Stomach (tissue), 8 donors: ENCODE measurements at regions not wholly inside any gene's neighbourhood (a gene's known extent, or its start where the extent isn't known, plus 50 kb on each side); places are given as distances from the start of the nearest gene placed in this dataset.

Source experiments
- DNase-seq, 2 donors: peaks; one replicate each; pipeline versions ENCODE4 v3.0.0 to v3.0.0-alpha.2; 2013 to 2019
- H3K27ac ChIP-seq, 5 donors: fragments of 200-600 bp in 4 of 5; sonication (generic) in 4 of 5; one replicate each; pipeline ENCODE4 v1.5.1; 2013 to 2019; ENCODE audit warnings: mild to moderate bottlenecking in 1 of 5, moderate library complexity in 1 of 5
- H3K27me3 ChIP-seq, 3 donors: fragments of 200-600 bp; sonication (generic); one replicate each; pipeline ENCODE4 v1.5.1; 2017 to 2019; ENCODE audit warnings: mixed run types in 1 of 3
- H3K36me3 ChIP-seq, 4 donors: fragments of 200-600 bp; sonication (generic); 1 replicate in 3 of 4; 2 replicates in 1 of 4; pipeline ENCODE4 v1.5.1; 2016 to 2019
- H3K4me1 ChIP-seq, 4 donors: fragments of 200-600 bp; sonication (generic); one replicate each; pipeline ENCODE4 v1.5.1; 2016 to 2019
- H3K4me3 ChIP-seq, 4 donors: fragments of 200-600 bp; sonication (generic) in 3 of 4; one replicate each; pipeline ENCODE4 v1.5.1; 2016 to 2019; ENCODE audit warnings: mild to moderate bottlenecking in 1 of 4
- H3K9me3 ChIP-seq, 4 donors: fragments of 200-600 bp; sonication (generic); one replicate each; pipeline ENCODE4 v1.5.1; 2016 to 2019
- EP300 ChIP-seq: sonication (generic); formaldehyde crosslinking; IDR thresholded peaks from one replicate; pipeline ENCODE4 v1.6.1; 2017; ENCODE audit warnings: antibody characterized with exemption
- POLR2A ChIP-seq, 4 donors: fragments of 450-650 bp; IDR thresholded peaks; one replicate each; pipeline ENCODE4 v1.6.1; 2016; ENCODE audit warnings: antibody characterized with exemption in 4 of 4, control low read depth in 2 of 4, mild to moderate bottlenecking in 1 of 4, moderate library complexity in 1 of 4
- POLR2AphosphoS5 ChIP-seq, 3 donors: sonication (generic); formaldehyde crosslinking; IDR thresholded peaks; one replicate each; pipeline ENCODE4 v1.6.1; 2016; ENCODE audit warnings: antibody characterized with exemption in 3 of 3
- WGBS, 5 donors: extraction: QIAGEN DNeasy Blood & Tissue Kit in 3 of 5; methylation state at CpG; one replicate each; pipeline versions ENCODE4 v1.1.5 to v1.1.7; 2013 to 2018; 5-methylcytosine and 5-hydroxymethylcytosine counted together
- intact Hi-C: fragments of 100-400 bp; cut with DNase I; formaldehyde crosslinking; loops from one replicate; pipeline ENCODE4 v1.15.1; 2023; ENCODE audit warnings: low total_unique reads
- TF ChIP-seq, protein P1 (sequence below), 7 experiments: fragments of 450-650 bp in 4 of 7; fragments of 200-600 bp in 3 of 7; sonication (generic) in 3 of 7; IDR thresholded peaks; one replicate each; pipeline ENCODE4 v1.5.1; 2016 to 2019; ENCODE audit warnings: antibody characterized with exemption in 7 of 7, control low read depth in 2 of 7, mild to moderate bottlenecking in 1 of 7
- donor health status: healthy with polysubstance abuse.
- donor health status: Bipolar disorder and iron deficiency.
- donor health status: healthy.

DNA sequence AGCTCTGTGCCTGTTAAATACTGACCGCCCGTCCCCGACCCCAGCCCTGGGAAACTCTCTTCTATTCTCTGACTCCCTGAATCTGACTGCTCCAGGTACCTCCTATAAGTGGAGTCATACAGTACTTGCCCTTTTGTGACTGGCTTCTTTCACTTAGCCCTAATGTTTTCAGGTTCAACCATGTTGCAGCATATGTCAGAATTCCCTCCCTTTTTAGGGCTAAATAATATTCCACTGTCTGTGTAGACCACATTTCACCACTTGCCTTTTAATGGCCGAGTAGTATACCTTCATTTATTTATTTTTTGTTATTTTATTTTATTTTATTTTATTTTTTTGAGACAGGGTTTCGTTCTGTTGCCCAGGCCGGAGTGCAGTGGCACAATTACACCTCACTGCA, 96.1 kb upstream of the SLC22A11 start:
- Histone ChIP-seq H3K4me3 (no peak overlapping the region), H3K9me3 (no peaks in the 10 kb centered on the region), H3K27me3 (no peaks in the 10 kb centered on the region), H3K4me1 (no peaks in the 10 kb centered on the region), H3K27ac (no peak overlapping the region), H3K36me3 (no peaks in the 10 kb centered on the region)
- TF ChIP-seq, protein P1, sequence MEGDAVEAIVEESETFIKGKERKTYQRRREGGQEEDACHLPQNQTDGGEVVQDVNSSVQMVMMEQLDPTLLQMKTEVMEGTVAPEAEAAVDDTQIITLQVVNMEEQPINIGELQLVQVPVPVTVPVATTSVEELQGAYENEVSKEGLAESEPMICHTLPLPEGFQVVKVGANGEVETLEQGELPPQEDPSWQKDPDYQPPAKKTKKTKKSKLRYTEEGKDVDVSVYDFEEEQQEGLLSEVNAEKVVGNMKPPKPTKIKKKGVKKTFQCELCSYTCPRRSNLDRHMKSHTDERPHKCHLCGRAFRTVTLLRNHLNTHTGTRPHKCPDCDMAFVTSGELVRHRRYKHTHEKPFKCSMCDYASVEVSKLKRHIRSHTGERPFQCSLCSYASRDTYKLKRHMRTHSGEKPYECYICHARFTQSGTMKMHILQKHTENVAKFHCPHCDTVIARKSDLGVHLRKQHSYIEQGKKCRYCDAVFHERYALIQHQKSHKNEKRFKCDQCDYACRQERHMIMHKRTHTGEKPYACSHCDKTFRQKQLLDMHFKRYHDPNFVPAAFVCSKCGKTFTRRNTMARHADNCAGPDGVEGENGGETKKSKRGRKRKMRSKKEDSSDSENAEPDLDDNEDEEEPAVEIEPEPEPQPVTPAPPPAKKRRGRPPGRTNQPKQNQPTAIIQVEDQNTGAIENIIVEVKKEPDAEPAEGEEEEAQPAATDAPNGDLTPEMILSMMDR (IDR thresholded peaks at IDR 0.05), result no peak
- no peak for TF ChIP-seq POLR2AphosphoS5 (IDR thresholded peaks at IDR 0.05)
- TF ChIP-seq EP300, result no peak
- no peak for TF ChIP-seq POLR2A (IDR thresholded peaks at IDR 0.05)
- DNase-seq, result no peak
- 81 to 88% (median 85%) methylated on average over 6 of the region's 6 CpGs for WGBS, 5 donors
- intact Hi-C loops, result no loop called here

DNA sequence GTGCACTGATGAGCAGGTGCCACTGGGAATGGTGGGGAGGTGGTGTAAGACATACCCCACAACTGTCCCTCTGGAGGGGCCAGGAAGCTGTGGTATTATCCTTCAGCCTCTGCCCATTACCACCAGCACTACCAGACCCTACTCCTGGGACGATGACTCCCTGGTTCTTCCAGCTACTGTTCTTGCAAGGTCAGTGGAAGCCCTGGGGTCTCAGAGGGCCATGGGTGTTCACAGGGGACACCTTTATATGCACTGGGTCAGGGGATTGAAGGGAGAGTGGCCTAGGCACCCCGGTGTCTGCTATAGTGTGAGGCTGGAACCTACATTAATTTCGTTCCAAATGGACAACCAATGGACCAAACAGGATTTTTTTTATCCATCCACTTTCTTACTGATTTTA, 94.7 kb upstream of the SLC22A11 start:
- Histone ChIP-seq H3K4me1 (no peaks in the 10 kb centered on the region), H3K36me3 (no peaks in the 10 kb centered on the region), H3K4me3 (no peak overlapping the region), H3K27me3 (no peaks in the 10 kb centered on the region), H3K27ac (no peak overlapping the region), H3K9me3 (no peaks in the 10 kb centered on the region)
- WGBS, 5 donors, result 80 to 85% (median 83%) methylated on average over 3 of the region's 3 CpGs
- no peak for DNase-seq
- intact Hi-C loops, result no loop called here
- TF ChIP-seq EP300 (no peak), POLR2A (IDR thresholded peaks at IDR 0.05) (no peak), POLR2AphosphoS5 (IDR thresholded peaks at IDR 0.05) (no peak)
- TF ChIP-seq, protein P1 (IDR thresholded peaks at IDR 0.05), result no peak

DNA sequence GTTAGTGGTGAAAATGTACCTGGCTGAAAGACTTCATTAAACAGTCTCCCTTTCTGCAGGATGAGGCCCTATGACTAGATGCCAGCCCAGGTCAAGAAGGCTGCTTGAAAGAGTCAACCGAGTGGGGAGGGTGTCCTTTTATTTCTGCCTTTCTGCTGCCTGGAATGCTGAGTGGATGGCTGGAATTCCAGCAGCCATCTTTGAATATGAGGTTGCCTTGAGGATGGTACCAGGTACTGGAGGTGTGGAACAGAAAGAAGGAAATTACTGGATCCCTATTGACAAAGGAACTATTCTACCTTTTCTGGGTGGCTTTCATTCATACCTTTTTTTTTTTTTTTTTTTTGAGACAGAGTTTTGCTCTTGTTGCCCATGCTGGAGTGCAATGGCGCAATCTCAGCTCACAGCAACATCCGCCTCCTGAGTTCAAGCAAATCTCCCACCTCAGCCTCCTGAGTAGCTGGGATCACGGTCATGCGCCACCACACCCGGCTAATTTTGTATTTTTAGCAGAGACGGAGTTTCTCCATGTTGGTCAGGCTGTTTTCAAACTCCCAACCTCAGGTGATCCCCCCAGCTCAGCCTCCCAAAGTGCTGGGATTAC, 89.5 kb upstream of the SLC22A11 start:
- WGBS, 5 donors, result 82 to 95% (median 91%) methylated on average over 7 of the region's 7 CpGs
- Histone ChIP-seq H3K27me3 (peaks cover 0 to 23% (median 0%) of the 10 kb centered on the region in 3 donors), H3K27ac (no peak overlapping the region), H3K4me1 (no peaks in the 10 kb centered on the region), H3K9me3 (no peaks in the 10 kb centered on the region), H3K36me3 (no peaks in the 10 kb centered on the region), H3K4me3 (no peak overlapping the region)
- no peak for DNase-seq
- intact Hi-C loops, result no loop called here
- TF ChIP-seq EP300, result no peak
- TF ChIP-seq POLR2AphosphoS5 (IDR thresholded peaks at IDR 0.05), result no peak
- no peak for TF ChIP-seq POLR2A (IDR thresholded peaks at IDR 0.05)
- TF ChIP-seq, protein P1 (IDR thresholded peaks at IDR 0.05), result no peak

DNA sequence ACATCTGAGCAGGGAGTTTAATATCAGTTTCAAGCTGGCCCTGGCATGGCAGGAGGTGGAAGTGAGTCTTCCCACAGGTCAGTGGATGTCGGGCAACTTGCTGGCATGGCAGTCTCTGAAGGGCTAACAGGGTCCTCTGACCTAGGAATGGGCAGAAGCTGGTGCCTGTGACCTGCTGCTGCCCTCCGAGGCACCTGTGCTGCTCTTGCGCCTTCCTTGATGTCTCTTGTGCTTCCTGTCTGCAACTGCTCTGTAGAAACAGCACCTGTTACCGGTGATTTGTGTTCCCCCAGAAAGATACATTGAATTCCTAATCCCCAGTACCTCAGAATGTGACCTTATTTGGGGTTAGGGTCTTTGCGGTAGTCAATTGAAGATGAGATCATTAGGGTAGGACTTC, 86.5 kb upstream of the SLC22A11 start:
- DNase-seq, result no peak
- Histone ChIP-seq H3K27me3 (peaks cover 0 to 23% (median 0%) of the 10 kb centered on the region in 3 donors), H3K36me3 (no peaks in the 10 kb centered on the region), H3K4me1 (no peaks in the 10 kb centered on the region), H3K9me3 (no peaks in the 10 kb centered on the region), H3K4me3 (no peak overlapping the region), H3K27ac (no peak overlapping the region)
- WGBS, 5 donors, result 59 to 70% (median 62%) methylated on average over 5 of the region's 5 CpGs
- TF ChIP-seq, protein P1 (IDR thresholded peaks at IDR 0.05), result no peak
- no peak for TF ChIP-seq POLR2A (IDR thresholded peaks at IDR 0.05)
- no peak for TF ChIP-seq POLR2AphosphoS5 (IDR thresholded peaks at IDR 0.05)
- TF ChIP-seq EP300, result no peak
- intact Hi-C loops, result no loop called here
